Peyer's patch (tissue), 4 donors: ENCODE measurements at regions not wholly inside any gene's neighbourhood (a gene's known extent, or its start where the extent isn't known, plus 50 kb on each side); places are given as distances from the start of the nearest gene placed in this dataset.

Experiments used
- CTCF ChIP-seq, 6 experiments: fragments of 450-650 bp in 4 of 6; fragments of 200-600 bp in 2 of 6; sonication (generic) in 1 of 6; IDR thresholded peaks; one replicate each; pipeline ENCODE4 v1.5.1; 2017 to 2019; ENCODE audit warnings: antibody characterized with exemption in 6 of 6, mild to moderate bottlenecking in 3 of 6, moderate library complexity in 1 of 6
- POLR2A ChIP-seq, 2 donors: fragments of 450-650 bp; IDR thresholded peaks; one replicate each; pipeline ENCODE4 v1.5.1; 2017; ENCODE audit warnings: antibody characterized with exemption in 2 of 2, mild to moderate bottlenecking in 2 of 2, moderate library complexity in 2 of 2

- TF ChIP-seq CTCF (IDR thresholded peaks at IDR 0.05) (no peak), POLR2A (IDR thresholded peaks at IDR 0.05) (no peak)
These were observed 79.0 kb downstream of the FAS start for GRCh38 chr10:89069589-89069988.
